ENCODE measurements at regions not wholly inside any gene's neighbourhood (a gene's known extent, or its start where the extent isn't known, plus 50 kb on each side); places are given as distances from the start of the nearest gene placed in this dataset.

DNA sequence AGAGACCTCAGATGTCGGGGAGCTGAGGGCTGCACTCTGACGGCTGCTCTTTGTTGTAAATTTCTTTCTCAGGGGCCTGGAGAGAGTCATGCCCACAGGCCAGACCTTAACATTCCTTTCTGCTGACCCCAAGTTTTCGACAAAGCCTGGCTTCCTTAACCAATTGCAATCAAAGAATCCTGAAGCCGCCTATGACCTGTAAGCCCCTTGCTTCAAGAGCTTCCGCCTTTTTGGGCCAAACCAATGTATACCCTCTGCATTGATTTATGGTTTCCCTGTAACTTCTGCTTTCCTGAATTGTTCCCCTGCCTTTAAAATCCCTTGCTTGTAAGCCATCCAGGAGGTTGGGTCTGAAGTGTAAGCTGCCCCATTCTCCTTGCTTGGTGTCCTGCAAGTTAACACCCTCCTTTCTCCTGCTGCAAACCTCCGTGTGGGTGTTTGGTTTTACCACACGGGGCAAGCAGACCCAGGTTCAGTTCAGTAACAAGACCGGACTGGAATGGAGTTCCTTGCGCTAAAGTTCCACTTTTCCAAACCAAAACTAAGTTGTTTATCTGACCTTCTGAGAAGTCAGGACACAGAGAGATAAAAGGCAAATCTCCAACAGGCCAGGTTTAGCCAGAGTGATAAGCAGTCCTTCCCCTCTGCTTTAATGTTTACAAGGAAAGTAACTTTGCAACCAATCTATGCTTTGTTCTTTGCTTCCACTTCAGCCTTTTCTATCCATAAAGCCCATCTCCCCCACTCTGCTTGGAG, 141.6 kb downstream of the KCNJ12 start:
- peaks cover 0 to 7% (median 0%) of the 10 kb centered on the region in 7 donors for H3K27me3 ChIP-seq (replicated peaks in 1 of 7)
- H3K27ac ChIP-seq, result no peak overlapping the region
- H3K4me3 ChIP-seq, result no peak overlapping the region
- no peak for DNase-seq
- intact Hi-C loops (cut with DNase I; ENCODE audit: low total_unique reads), result no loop called here
- WGBS, 5 donors, result 33 to 52% (median 42%) methylated on average over 9 of the region's 9 CpGs
- H3K9me3 ChIP-seq, result no peaks in the 10 kb centered on the region
- no peaks in the 10 kb centered on the region for H3K36me3 ChIP-seq
- TF ChIP-seq POLR2A (IDR thresholded peaks at IDR 0.05), result no peak
- TF ChIP-seq, protein P1, sequence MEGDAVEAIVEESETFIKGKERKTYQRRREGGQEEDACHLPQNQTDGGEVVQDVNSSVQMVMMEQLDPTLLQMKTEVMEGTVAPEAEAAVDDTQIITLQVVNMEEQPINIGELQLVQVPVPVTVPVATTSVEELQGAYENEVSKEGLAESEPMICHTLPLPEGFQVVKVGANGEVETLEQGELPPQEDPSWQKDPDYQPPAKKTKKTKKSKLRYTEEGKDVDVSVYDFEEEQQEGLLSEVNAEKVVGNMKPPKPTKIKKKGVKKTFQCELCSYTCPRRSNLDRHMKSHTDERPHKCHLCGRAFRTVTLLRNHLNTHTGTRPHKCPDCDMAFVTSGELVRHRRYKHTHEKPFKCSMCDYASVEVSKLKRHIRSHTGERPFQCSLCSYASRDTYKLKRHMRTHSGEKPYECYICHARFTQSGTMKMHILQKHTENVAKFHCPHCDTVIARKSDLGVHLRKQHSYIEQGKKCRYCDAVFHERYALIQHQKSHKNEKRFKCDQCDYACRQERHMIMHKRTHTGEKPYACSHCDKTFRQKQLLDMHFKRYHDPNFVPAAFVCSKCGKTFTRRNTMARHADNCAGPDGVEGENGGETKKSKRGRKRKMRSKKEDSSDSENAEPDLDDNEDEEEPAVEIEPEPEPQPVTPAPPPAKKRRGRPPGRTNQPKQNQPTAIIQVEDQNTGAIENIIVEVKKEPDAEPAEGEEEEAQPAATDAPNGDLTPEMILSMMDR (IDR thresholded peaks at IDR 0.05 in 8 of 11, conservative IDR thresholded peaks at IDR 0.05 in 3 of 11), result no peak
- TF ChIP-seq POLR2AphosphoS5 (IDR thresholded peaks at IDR 0.05), result no peak
- H3K4me1 ChIP-seq, result peaks cover 0 to 5% (median 4%) of the 10 kb centered on the region in 6 donors

DNA sequence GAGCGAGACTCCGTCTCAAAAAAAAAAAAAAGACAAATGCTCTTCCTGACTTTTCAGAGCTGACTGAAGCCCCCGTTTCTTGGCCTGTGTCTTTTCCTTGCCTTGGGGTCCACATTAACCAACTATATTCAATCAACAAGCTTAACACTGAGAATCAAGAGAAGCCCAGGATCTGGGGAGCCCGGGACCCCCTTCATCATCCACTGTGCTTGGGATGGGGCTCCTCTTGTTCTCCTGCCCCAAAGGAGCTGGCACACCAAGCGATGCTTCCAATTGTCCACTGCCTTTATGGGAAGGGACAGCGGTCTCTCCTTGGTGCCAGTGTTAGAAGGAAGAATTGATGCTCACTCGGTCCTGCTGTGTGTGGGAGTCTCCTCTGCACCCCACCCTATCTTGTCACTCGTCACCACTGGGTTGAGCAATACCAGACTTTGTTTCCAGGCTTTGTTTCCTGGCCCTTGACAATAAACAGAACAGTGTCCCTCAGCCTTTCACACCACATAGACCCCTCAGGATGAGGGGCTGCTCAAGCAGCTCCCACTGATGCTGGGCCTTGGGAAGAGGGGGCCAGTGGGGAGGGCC, 146.7 kb downstream of the KCNJ12 start:
- TF ChIP-seq, protein P1 (IDR thresholded peaks at IDR 0.05 in 8 of 11, conservative IDR thresholded peaks at IDR 0.05 in 3 of 11), result no peak
- TF ChIP-seq POLR2A (IDR thresholded peaks at IDR 0.05) (no peak), POLR2AphosphoS5 (IDR thresholded peaks at IDR 0.05) (no peak)
- H3K36me3 ChIP-seq, result no peaks in the 10 kb centered on the region
- 76 to 86% (median 85%) methylated on average over 6 to 8 of the region's 8 CpGs for WGBS, 5 donors
- no peaks in the 10 kb centered on the region for H3K4me1 ChIP-seq
- DNase-seq, result no peak
- no peaks in the 10 kb centered on the region for H3K27me3 ChIP-seq (replicated peaks in 1 of 7)
- no peak overlapping the region for H3K27ac ChIP-seq
- no peak overlapping the region for H3K4me3 ChIP-seq
- H3K9me3 ChIP-seq, result no peaks in the 10 kb centered on the region
- intact Hi-C loops (cut with DNase I; ENCODE audit: low total_unique reads), result no loop called here

DNA sequence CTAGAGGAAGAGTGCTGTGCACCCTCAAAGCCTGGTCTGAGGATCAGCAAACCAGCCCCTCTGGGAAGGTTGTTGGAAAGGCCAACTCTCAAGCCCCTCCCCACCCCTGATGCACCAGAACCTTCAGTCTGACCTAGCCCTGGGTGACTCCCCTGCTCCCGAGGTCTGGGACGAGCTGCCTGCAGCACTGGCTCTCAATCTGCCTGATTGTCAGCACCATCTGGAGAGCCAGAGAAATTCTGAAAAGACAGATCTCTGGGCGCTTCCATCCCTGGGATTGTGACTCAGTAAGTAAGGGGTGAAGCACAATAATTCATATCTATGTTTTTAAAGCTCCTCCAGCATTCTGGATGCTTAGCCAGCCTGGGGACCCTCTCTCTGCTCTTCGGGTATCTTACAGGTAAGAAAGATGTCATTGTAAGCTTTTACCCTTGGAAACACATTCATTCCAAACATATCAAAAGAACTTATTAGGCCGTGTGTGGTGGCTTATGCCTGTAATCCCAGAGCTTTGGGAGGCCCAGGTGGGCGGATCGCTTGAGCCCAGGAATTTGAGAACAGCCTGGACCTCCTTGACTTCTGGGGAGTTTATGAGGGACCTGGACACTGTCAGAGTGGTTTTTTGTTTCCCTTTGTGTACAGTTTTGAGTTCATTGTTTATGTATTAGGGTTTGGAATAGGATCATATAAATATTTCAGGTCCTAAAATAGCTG, 147.5 kb downstream of the KCNJ12 start:
- Histone ChIP-seq H3K9me3 (no peaks in the 10 kb centered on the region), H3K4me3 (no peak overlapping the region), H3K4me1 (no peaks in the 10 kb centered on the region), H3K36me3 (no peaks in the 10 kb centered on the region), H3K27ac (no peak overlapping the region), H3K27me3 (replicated peaks in 1 of 7) (no peaks in the 10 kb centered on the region)
- WGBS, 5 donors, result 82 to 88% (median 84%) methylated on average over 6 to 7 of the region's 7 CpGs
- intact Hi-C loops (cut with DNase I; ENCODE audit: low total_unique reads), result no loop called here
- DNase-seq, result no peak
- TF ChIP-seq, protein P1 (IDR thresholded peaks at IDR 0.05 in 8 of 11, conservative IDR thresholded peaks at IDR 0.05 in 3 of 11), result no peak
- TF ChIP-seq POLR2A (IDR thresholded peaks at IDR 0.05) (no peak), POLR2AphosphoS5 (IDR thresholded peaks at IDR 0.05) (no peak)

DNA sequence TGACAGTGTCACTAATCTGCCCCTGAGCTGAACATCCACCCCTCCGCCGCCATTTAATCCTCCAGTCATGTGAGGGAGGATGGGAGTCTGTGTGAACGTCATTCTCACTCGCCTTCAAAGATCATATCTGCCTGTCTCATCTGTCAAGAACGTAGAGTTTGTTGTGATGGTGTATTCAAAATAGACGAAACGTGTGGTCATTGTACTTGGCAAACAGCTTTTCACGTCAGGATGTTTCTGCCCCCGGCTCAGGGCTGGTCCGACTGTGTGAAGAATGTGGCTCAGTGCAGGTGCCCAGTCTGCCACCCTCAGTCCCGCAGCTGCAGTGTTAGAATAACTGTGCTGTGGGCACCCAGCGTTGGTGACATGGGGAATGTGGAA, 148.0 kb downstream of the KCNJ12 start:
- DNase-seq, result no peak
- 75 to 80% (median 77%) methylated on average over 12 of the region's 12 CpGs for WGBS, 5 donors
- no peaks in the 10 kb centered on the region for H3K27me3 ChIP-seq (replicated peaks in 1 of 7)
- intact Hi-C loops (cut with DNase I; ENCODE audit: low total_unique reads), result no loop called here
- TF ChIP-seq POLR2A (IDR thresholded peaks at IDR 0.05) (no peak), POLR2AphosphoS5 (IDR thresholded peaks at IDR 0.05) (no peak)
- TF ChIP-seq, protein P1 (IDR thresholded peaks at IDR 0.05 in 8 of 11, conservative IDR thresholded peaks at IDR 0.05 in 3 of 11), result no peak
- H3K27ac ChIP-seq, result no peak overlapping the region
- H3K36me3 ChIP-seq, result no peaks in the 10 kb centered on the region
- no peak overlapping the region for H3K4me3 ChIP-seq
- H3K9me3 ChIP-seq, result no peaks in the 10 kb centered on the region
- no peaks in the 10 kb centered on the region for H3K4me1 ChIP-seq
